PFSK-1 (cell line): ENCODE measurements at regions not wholly inside any gene's neighbourhood (a gene's known extent, or its start where the extent isn't known, plus 50 kb on each side); places are given as distances from the start of the nearest gene placed in this dataset.

Experiments used
- POLR2AphosphoS5 ChIP-seq: IDR thresholded peaks from 2 replicates; pipeline ENCODE4 v1.6.1; 2012; ENCODE audit warnings: low read depth, mild to moderate bottlenecking, control low read depth, low read length, moderate library complexity
- TF ChIP-seq, protein P1 (sequence below), 2 experiments: IDR thresholded peaks; 2 replicates each; pipeline versions ENCODE4 v1.6.1 to v1.8.0; 2011 to 2012; ENCODE audit warnings: low read depth in 2 of 2, low read length in 2 of 2, control low read depth in 1 of 2, inconsistent platforms in 1 of 2, mild to moderate bottlenecking in 1 of 2, moderate library complexity in 1 of 2; ENCODE audit not compliant: insufficient read depth in 1 of 2

DNA sequence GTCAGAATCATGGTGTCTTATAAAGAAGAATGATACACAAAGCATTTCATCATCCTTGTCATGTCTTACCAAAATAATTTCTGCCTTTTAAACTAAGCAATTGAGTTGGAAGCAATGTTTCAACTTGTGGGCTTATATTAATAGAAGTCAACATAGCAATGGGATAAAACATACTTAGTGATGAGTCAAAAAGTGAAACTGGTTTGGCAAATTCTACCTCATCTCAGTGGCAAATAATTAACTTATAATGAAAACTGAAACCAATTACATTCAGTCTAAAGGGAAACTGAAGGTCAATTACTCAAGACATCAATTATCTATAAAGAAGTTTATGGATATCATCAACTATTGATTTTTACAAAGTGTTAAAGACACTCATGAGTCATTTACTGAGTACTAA lies 463.8 kb downstream of the BMP2 start:
- TF ChIP-seq, protein P1, sequence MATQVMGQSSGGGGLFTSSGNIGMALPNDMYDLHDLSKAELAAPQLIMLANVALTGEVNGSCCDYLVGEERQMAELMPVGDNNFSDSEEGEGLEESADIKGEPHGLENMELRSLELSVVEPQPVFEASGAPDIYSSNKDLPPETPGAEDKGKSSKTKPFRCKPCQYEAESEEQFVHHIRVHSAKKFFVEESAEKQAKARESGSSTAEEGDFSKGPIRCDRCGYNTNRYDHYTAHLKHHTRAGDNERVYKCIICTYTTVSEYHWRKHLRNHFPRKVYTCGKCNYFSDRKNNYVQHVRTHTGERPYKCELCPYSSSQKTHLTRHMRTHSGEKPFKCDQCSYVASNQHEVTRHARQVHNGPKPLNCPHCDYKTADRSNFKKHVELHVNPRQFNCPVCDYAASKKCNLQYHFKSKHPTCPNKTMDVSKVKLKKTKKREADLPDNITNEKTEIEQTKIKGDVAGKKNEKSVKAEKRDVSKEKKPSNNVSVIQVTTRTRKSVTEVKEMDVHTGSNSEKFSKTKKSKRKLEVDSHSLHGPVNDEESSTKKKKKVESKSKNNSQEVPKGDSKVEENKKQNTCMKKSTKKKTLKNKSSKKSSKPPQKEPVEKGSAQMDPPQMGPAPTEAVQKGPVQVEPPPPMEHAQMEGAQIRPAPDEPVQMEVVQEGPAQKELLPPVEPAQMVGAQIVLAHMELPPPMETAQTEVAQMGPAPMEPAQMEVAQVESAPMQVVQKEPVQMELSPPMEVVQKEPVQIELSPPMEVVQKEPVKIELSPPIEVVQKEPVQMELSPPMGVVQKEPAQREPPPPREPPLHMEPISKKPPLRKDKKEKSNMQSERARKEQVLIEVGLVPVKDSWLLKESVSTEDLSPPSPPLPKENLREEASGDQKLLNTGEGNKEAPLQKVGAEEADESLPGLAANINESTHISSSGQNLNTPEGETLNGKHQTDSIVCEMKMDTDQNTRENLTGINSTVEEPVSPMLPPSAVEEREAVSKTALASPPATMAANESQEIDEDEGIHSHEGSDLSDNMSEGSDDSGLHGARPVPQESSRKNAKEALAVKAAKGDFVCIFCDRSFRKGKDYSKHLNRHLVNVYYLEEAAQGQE (IDR thresholded peaks at IDR 0.05; ENCODE audit: insufficient read depth in 1 of 2, low read depth in 2 of 2, low read length in 2 of 2) = no peak
- TF ChIP-seq POLR2AphosphoS5 = no peak
